B cell (primary cell): ENCODE measurements at regions not wholly inside any gene's neighbourhood (a gene's known extent, or its start where the extent isn't known, plus 50 kb on each side); places are given as distances from the start of the nearest gene placed in this dataset.

ENCODE experiments used
- ATAC-seq: fragments of 200-7000 bp; cut with Tn5 transposase; one replicate; pipeline ENCODE4 v1.10.0; 2021; ENCODE audit warnings: low read depth, mild to moderate bottlenecking, moderate number of reproducible peaks, moderate library complexity
- CTCF ChIA-PET: fragments of 350-600 bp; sonication (Branson Sonifier 250); formaldehyde crosslinking; loops from one replicate; lab custom pipeline; 2021; ENCODE audit warnings: antibody characterized with exemption, inconsistent platforms; lab: Charles Lee
- POLR2A ChIA-PET: fragments of 350-600 bp; sonication (Branson Sonifier 250); formaldehyde crosslinking; loops from one replicate; lab custom pipeline; 2021; ENCODE audit warnings: antibody characterized with exemption; lab: Charles Lee
- DNase-seq: peaks from one replicate; pipeline ENCODE4 v3.0.0; 2013
- H2AFZ ChIP-seq: 2 replicates; pipeline ENCODE4 v1.6.1; 2012; ENCODE audit warnings: mild to moderate bottlenecking, low read depth, low read length; ENCODE audit not compliant: insufficient read depth, poor library complexity, severe bottlenecking
- H3K27ac ChIP-seq, 2 donors: 1 replicate in 1 of 2; 2 replicates in 1 of 2; pipeline ENCODE4 v1.5.1; 2012 to 2013; ENCODE audit warnings: low read length in 2 of 2, mild to moderate bottlenecking in 2 of 2, moderate library complexity in 1 of 2
- H3K27me3 ChIP-seq, 4 experiments: fragments of 200-600 bp in 1 of 4; sonication (generic) in 1 of 4; replicated peaks in 1 of 4; 1 replicate in 2 of 4; 2 replicates in 2 of 4; pipeline versions ENCODE4 v1.6.1 to v1.7.0; 2013 to 2016; ENCODE audit warnings: low read length in 3 of 4, mild to moderate bottlenecking in 2 of 4, mixed read lengths in 1 of 4, moderate library complexity in 1 of 4; ENCODE audit not compliant: insufficient read depth in 4 of 4, control insufficient read depth in 3 of 4; ENCODE audit errors: control extremely low read depth in 1 of 4
- H3K36me3 ChIP-seq, 2 experiments: replicated peaks in 1 of 2; 1 replicate in 1 of 2; 2 replicates in 1 of 2; pipeline versions ENCODE4 v1.6.1 to v1.7.1; 2013; ENCODE audit warnings: low read length in 1 of 2; ENCODE audit not compliant: insufficient read depth in 2 of 2, control insufficient read depth in 1 of 2; ENCODE audit errors: control extremely low read depth in 1 of 2, extremely low read depth in 1 of 2
- H3K4me1 ChIP-seq, 2 donors: fragments of 200-600 bp in 1 of 2; sonication (generic) in 1 of 2; 1 replicate in 1 of 2; 2 replicates in 1 of 2; pipeline versions ENCODE4 v1.5.1 to v1.6.1; 2013 to 2017; ENCODE audit warnings: low read length in 2 of 2; ENCODE audit not compliant: control insufficient read depth in 2 of 2, insufficient read depth in 2 of 2
- H3K4me2 ChIP-seq: replicated peaks from 2 replicates; pipeline ENCODE3; 2012; ENCODE audit warnings: mild to moderate bottlenecking, low read depth, low read length; ENCODE audit not compliant: poor library complexity, severe bottlenecking
- H3K4me3 ChIP-seq, 5 experiments: fragments of 200-600 bp in 1 of 5; sonication (generic) in 1 of 5; 1 replicate in 3 of 5; 2 replicates in 2 of 5; pipeline versions ENCODE4 v1.5.1 to v1.7.0; 2011 to 2016; ENCODE audit warnings: low read length in 4 of 5, mild to moderate bottlenecking in 4 of 5, low read depth in 2 of 5, control low read depth in 1 of 5, moderate library complexity in 1 of 5; ENCODE audit not compliant: insufficient read depth in 1 of 5; ENCODE audit errors: control extremely low read depth in 1 of 5, extremely low read depth in 1 of 5
- H3K79me2 ChIP-seq: fragments of 200-600 bp; sonication (generic); one replicate; pipeline ENCODE4 v1.6.0; 2016; ENCODE audit warnings: low read length; ENCODE audit not compliant: control insufficient read depth, insufficient read depth
- H3K9ac ChIP-seq: fragments of 200-600 bp; sonication (generic); 2 replicates; pipeline ENCODE4 v1.6.1; 2017; ENCODE audit warnings: mild to moderate bottlenecking, low read length, moderate library complexity
- H3K9me3 ChIP-seq, 3 donors: one replicate each; pipeline versions ENCODE4 v1.6.1 to v1.7.1; 2013; ENCODE audit warnings: low read length in 2 of 3; ENCODE audit not compliant: control insufficient read depth in 2 of 3, insufficient read depth in 1 of 3; ENCODE audit errors: control extremely low read depth in 1 of 3
- H4K20me1 ChIP-seq: 2 replicates; pipeline ENCODE4 v1.6.0; 2012; ENCODE audit warnings: mild to moderate bottlenecking, low read length; ENCODE audit not compliant: insufficient read depth, control insufficient read depth, poor library complexity, severe bottlenecking
- H3K27ac Mint-ChIP-seq: one replicate; pipeline ENCODE4 v1.8.0; 2021; ENCODE audit warnings: mixed read lengths
- H3K27me3 Mint-ChIP-seq: one replicate; pipeline ENCODE4 v1.8.0; 2021; ENCODE audit warnings: mixed read lengths
- H3K4me1 Mint-ChIP-seq: one replicate; pipeline ENCODE4 v1.8.0; 2021; ENCODE audit warnings: mixed read lengths
- H3K4me3 Mint-ChIP-seq: one replicate; pipeline ENCODE4 v1.8.0; 2021; ENCODE audit warnings: mixed read lengths
- H3K9me3 Mint-ChIP-seq: one replicate; pipeline ENCODE4 v1.8.0; 2022; ENCODE audit warnings: mixed read lengths; ENCODE audit not compliant: insufficient read depth
- CTCF ChIP-seq: fragments of 200-600 bp; IDR thresholded peaks from one replicate; pipeline ENCODE4 v1.8.0; 2022; ENCODE audit warnings: antibody characterized with exemption, mild to moderate bottlenecking
- EZH2 ChIP-seq: IDR thresholded peaks from 2 replicates; pipeline ENCODE4 v1.6.1; 2012; ENCODE audit warnings: borderline replicate concordance, low read depth, mild to moderate bottlenecking, moderate library complexity, low read length; ENCODE audit not compliant: insufficient read depth, poor library complexity, severe bottlenecking
- WGBS: methylation state at CpG from one replicate; pipeline ENCODE4 v1.1.5; 2013; ENCODE audit warnings: missing lambda C conversion rate; ENCODE audit not compliant: insufficient coverage; 5-methylcytosine and 5-hydroxymethylcytosine counted together
- intact Hi-C: fragments of 100-400 bp; cut with micrococcal nuclease; formaldehyde crosslinking; loops from one replicate; pipeline ENCODE4 v1.10.0; 2022

- DNase-seq (no peak), ATAC-seq (no peak)
- no peak overlapping the region for H3K9ac ChIP-seq
- peaks cover 9 to 12% of the 10 kb centered on the region in 2 donors for H3K4me1 ChIP-seq
- Mint-ChIP-seq H3K4me3 (no peak overlapping the region), H3K27ac (no peak overlapping the region), H3K9me3 (no peaks in the 10 kb centered on the region), H3K4me1 (peaks cover 11% of the 10 kb centered on the region), H3K27me3 (no peaks in the 10 kb centered on the region)
- H3K36me3 ChIP-seq = no peaks in the 10 kb centered on the region
- ChIA-PET CTCF (interaction anchor here (0.6 to 0.7 kb wide), 2 partner anchors 33 to 140 kb away, joined by 3 to 5 read pairs; no protein-coding TSS in a partner anchor), POLR2A (no interaction called here)
- intact Hi-C loops = no loop called here
- no peaks in the 10 kb centered on the region for H4K20me1 ChIP-seq
- 94% methylated on average over 5 of the region's 10 CpGs for WGBS
- no peak overlapping the region for H3K4me3 ChIP-seq
- TF ChIP-seq EZH2 (no peak), CTCF (no peak)
- H3K79me2 ChIP-seq = no peaks in the 10 kb centered on the region
- H3K27ac ChIP-seq = no peak overlapping the region
- H3K4me2 ChIP-seq = no peak overlapping the region
- no peaks in the 10 kb centered on the region for H3K9me3 ChIP-seq
- no peak overlapping the region for H2AFZ ChIP-seq
- no peaks in the 10 kb centered on the region for H3K27me3 ChIP-seq
Measured at GRCh38 chr6:149225946-149226345, 91.6 kb upstream of the TAB2 start.

- intact Hi-C loops = no loop called here
- Mint-ChIP-seq H3K4me3 (no peak overlapping the region), H3K4me1 (peaks cover 26% of the 10 kb centered on the region), H3K9me3 (no peaks in the 10 kb centered on the region), H3K27ac (no peak overlapping the region), H3K27me3 (no peaks in the 10 kb centered on the region)
- H3K4me1 ChIP-seq = peaks cover 13 to 24% of the 10 kb centered on the region in 2 donors
- no peaks in the 10 kb centered on the region for H3K36me3 ChIP-seq
- H3K27ac ChIP-seq = no peak overlapping the region
- no peak overlapping the region for H3K9ac ChIP-seq
- H3K79me2 ChIP-seq = no peaks in the 10 kb centered on the region
- H4K20me1 ChIP-seq = no peaks in the 10 kb centered on the region
- ChIA-PET CTCF (no interaction called here), POLR2A (no interaction called here)
- H2AFZ ChIP-seq = no peak overlapping the region
- WGBS = 83% methylated on average over 1 of the region's 5 CpGs
- H3K4me3 ChIP-seq = no peak overlapping the region
- peaks cover 0 to under 1% (median 0%) of the 10 kb centered on the region in 3 donors for H3K9me3 ChIP-seq
- no peak for ATAC-seq
- DNase-seq = no peak
- no peak overlapping the region for H3K4me2 ChIP-seq
- H3K27me3 ChIP-seq = no peaks in the 10 kb centered on the region
- no peak for TF ChIP-seq EZH2
- TF ChIP-seq CTCF = no peak
Measured at GRCh38 chr6:149227796-149228195, 89.7 kb upstream of the TAB2 start.
